ENCODE measurements at regions not wholly inside any gene's neighbourhood (a gene's known extent, or its start where the extent isn't known, plus 50 kb on each side); places are given as distances from the start of the nearest gene placed in this dataset.

GRCh38 chr4:180465364-180465763 is 1777.8 kb upstream of the TENM3 start:
- DNase-seq = no peak

GRCh38 chr4:180483036-180483435 is 1760.2 kb upstream of the TENM3 start:
- no peak for DNase-seq

GRCh38 chr4:180485407-180485806 is 1757.8 kb upstream of the TENM3 start:
- DNase-seq = no peak

- DNase-seq = no peak
Measured at GRCh38 chr4:180486342-180486741, 1756.9 kb upstream of the TENM3 start.

- DNase-seq = no peak
Measured at GRCh38 chr4:180489787-180490186, 1753.4 kb upstream of the TENM3 start.

- no peak for DNase-seq
Measured at GRCh38 chr4:180491210-180491609, 1752.0 kb upstream of the TENM3 start.

- DNase-seq = no peak
Measured at GRCh38 chr4:180493299-180493698, 1749.9 kb upstream of the TENM3 start.

GRCh38 chr4:180500154-180500553 is 1743.0 kb upstream of the TENM3 start:
- DNase-seq = no peak

- no peak for DNase-seq
Measured at GRCh38 chr4:180512801-180513475, 1730.3 kb upstream of the TENM3 start.

- DNase-seq = no peak
Measured at GRCh38 chr4:180518906-180519305, 1724.3 kb upstream of the TENM3 start.

- DNase-seq = no peak
Measured at GRCh38 chr4:180521181-180521580, 1722.0 kb upstream of the TENM3 start.

- DNase-seq = no peak
Measured at GRCh38 chr4:180525523-180526077, 1717.6 kb upstream of the TENM3 start.

GRCh38 chr4:180528003-180528402 is 1715.2 kb upstream of the TENM3 start:
- DNase-seq = no peak

GRCh38 chr4:180530787-180531186 is 1712.4 kb upstream of the TENM3 start:
- DNase-seq = no peak

- no peak for DNase-seq
Measured at GRCh38 chr4:180532691-180533090, 1710.5 kb upstream of the TENM3 start.

- no peak for DNase-seq
Measured at GRCh38 chr4:180538384-180539057, 1704.7 kb upstream of the TENM3 start.

- no peak for DNase-seq
Measured at GRCh38 chr4:180539284-180539683, 1703.9 kb upstream of the TENM3 start.

- no peak for DNase-seq
Measured at GRCh38 chr4:180541678-180542077, 1701.5 kb upstream of the TENM3 start.

GRCh38 chr4:180542445-180543100 is 1700.6 kb upstream of the TENM3 start:
- DNase-seq = peak; percentile 2 to 34 (median 2)

- DNase-seq = no peak
Measured at GRCh38 chr4:180550106-180550505, 1693.1 kb upstream of the TENM3 start.

- DNase-seq = peak in 1 of 3 donors; percentile 2
Measured at GRCh38 chr4:180557348-180557747, 1685.9 kb upstream of the TENM3 start.

GRCh38 chr4:180557950-180558349 is 1685.3 kb upstream of the TENM3 start:
- DNase-seq = no peak

GRCh38 chr4:180558427-180558826 is 1684.8 kb upstream of the TENM3 start:
- DNase-seq = no peak

GRCh38 chr4:180560896-180561295 is 1682.3 kb upstream of the TENM3 start:
- DNase-seq = peak; percentile 1 to 22 (median 11)

All from suppressor macrophage treated with lipopolysaccharide for 1 hour (primary cell).